OCI-LY3 (cell line): ENCODE measurements at regions not wholly inside any gene's neighbourhood (a gene's known extent, or its start where the extent isn't known, plus 50 kb on each side); places are given as distances from the start of the nearest gene placed in this dataset.

Experiments
- EZH2phosphoT487 ChIP-seq: fragments of 200-600 bp; shearing (Covaris generic); IDR thresholded peaks from 2 replicates; pipeline ENCODE4 v1.6.1; 2018; ENCODE audit warnings: antibody characterized with exemption, mixed run types, low read depth
- TF ChIP-seq, protein P1 (sequence below): fragments of 200-600, 300-600 bp; sonication (generic); IDR thresholded peaks from 2 replicates; pipeline ENCODE4 v1.5.1; 2014; ENCODE audit warnings: antibody characterized with exemption, low read length, low read depth

DNA sequence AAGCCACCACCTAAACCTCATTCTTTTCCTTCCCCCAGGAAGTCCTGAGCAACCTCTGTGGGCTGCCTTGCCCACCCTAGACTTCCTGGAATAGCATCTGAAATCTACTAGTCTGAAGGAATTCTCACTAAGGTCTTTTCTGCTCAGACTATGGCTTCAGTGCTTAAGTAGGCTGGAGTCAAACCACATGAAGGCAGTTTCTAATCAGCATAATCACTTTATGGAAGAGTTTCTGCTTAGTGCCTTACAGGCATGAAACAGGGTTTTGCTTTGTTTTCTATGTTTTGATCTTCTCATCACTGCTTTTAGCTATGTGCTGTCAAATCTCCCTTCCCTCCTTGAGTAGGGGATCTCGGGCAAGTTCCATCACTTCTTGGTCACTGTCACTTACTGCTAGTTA lies 117.7 kb downstream of the WT1 start:
- no peak for TF ChIP-seq EZH2phosphoT487
- TF ChIP-seq, protein P1, sequence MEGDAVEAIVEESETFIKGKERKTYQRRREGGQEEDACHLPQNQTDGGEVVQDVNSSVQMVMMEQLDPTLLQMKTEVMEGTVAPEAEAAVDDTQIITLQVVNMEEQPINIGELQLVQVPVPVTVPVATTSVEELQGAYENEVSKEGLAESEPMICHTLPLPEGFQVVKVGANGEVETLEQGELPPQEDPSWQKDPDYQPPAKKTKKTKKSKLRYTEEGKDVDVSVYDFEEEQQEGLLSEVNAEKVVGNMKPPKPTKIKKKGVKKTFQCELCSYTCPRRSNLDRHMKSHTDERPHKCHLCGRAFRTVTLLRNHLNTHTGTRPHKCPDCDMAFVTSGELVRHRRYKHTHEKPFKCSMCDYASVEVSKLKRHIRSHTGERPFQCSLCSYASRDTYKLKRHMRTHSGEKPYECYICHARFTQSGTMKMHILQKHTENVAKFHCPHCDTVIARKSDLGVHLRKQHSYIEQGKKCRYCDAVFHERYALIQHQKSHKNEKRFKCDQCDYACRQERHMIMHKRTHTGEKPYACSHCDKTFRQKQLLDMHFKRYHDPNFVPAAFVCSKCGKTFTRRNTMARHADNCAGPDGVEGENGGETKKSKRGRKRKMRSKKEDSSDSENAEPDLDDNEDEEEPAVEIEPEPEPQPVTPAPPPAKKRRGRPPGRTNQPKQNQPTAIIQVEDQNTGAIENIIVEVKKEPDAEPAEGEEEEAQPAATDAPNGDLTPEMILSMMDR: no peak
